Suppressor macrophage treated with lipopolysaccharide for 1 hour (primary cell): ENCODE measurements at regions not wholly inside any gene's neighbourhood (a gene's known extent, or its start where the extent isn't known, plus 50 kb on each side); places are given as distances from the start of the nearest gene placed in this dataset.

Source experiments
- DNase-seq, 3 donors: peaks; one replicate each; pipeline ENCODE4 v3.0.0-alpha.2; 2020 to 2022

DNA sequence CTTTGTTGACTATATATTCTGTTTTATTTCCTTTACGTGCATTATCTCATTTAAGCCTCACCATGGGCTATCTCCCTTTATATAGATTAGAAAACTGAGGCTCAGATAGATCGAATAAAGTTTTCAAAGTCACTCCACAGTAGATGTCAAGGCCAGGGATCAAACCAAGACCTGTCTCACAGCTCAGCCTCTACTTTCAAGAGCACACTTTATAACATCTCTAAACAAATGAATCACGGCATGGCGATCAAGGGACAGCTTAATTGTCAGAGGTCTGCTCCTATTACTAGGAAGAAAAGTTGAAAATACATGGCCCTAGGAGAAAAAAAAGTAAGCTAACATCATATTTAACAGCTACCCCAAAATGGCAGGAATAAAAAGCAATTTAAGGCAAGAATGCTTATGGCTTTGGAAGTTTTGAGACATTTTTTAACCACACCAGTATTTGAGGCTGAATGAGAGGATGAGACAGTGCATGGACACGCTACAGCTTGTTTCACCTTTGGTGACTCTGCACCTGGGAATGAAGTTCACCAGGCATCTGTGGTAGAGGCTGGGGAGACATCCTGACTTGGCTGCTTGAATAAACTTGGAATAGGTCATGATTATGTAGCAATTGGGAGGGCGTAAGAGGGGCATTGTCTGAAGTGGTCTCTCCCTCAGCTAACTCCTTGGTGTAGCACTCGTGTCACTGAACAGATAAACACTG is 486.8 kb upstream of the WWC1 start:
- DNase-seq, result no peak

DNA sequence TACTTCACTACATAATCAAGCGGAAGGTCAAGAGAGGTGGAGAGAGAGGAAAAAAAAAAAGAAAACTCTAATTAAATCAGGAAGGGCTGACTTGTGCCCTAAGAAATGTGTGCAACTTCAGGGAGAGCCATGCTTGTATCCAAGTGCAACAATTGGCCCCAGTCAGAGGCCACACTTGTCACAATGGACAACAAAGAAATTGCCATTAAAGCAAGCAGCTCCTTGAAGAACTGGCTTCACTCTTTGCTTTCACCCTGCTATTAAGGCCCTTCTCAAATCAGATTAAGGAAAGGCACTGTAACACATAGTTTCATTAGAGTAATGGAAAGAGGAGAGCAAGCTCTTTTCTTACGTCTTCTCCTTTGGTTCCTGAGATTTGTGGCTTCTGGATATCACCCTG is 480.9 kb upstream of the WWC1 start:
- no peak for DNase-seq

DNA sequence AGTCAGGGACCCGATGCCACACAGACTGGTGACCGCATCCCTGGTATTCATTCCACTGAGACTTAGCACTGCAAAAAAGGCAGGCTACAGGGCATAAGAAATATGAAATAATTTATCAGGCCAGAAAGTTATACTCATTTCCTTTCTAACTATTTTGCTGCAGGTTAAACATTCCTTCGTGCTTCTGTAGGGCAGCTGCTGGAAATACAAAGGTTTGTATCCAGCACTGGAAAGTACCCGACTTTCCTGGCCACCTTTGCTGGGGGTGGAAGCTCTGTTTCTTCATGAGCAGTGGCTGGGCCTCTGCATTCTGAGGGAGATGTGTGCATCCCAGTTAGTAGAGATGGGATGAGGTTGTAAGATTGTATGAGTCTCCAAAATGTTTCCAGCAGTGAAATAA is 478.6 kb upstream of the WWC1 start:
- DNase-seq, result no peak

DNA sequence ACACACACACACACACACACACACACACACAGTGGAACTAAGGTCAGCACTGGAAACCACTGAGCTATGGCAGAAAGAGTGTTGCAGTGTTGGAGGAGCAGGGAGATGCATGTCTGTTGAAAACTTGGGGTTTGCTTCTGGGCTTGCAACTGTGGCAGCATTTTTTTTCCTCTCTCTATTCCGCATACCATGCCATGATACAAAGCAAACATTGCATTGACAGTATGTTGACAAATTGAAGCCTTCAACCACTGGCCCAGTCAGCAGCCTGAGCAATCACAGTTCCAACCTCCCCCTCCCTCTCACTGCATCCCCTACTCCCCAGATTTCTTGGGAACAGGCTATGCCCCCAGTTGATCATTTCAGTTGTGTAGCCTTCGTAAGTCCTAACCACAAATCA is 478.1 kb upstream of the WWC1 start:
- DNase-seq, result no peak

DNA sequence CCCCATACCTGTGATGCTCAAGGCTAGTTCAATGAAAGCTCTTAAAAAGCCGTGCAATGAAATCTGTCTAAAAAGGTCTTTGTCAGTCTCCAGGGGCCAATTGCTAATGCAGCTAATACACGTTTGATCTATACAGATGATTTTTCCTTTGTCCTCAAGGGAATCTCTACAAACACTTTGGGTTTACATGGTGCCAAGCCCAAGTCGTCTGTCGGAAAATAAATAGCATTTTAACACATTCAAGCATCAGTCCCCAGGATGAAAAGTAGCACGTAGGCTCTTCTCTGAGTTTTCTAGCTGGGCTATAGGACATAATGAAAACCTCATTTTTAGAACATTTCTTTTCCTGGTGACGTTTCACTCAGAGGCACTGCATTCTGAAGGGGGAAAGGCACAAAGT is 477.4 kb upstream of the WWC1 start:
- DNase-seq, result no peak

DNA sequence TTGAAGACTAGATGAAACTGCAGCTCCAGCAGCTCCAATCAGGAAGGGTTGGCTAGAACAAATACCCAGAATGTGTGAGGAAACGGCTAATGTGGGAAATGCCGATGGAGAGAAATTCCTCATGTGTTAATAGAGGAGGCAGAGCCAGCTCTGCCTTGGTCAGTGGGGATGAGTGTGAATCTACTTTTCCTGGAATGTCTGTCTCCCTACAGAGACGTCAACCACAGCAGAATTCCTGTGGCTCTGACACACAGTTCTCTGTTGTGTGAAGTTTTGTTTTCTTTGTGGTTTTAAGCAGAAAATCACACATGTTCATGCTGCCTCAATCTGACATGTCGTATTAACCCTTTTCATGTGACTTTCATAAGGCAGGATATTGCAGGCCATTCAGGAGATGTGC is 476.6 kb upstream of the WWC1 start:
- no peak for DNase-seq

DNA sequence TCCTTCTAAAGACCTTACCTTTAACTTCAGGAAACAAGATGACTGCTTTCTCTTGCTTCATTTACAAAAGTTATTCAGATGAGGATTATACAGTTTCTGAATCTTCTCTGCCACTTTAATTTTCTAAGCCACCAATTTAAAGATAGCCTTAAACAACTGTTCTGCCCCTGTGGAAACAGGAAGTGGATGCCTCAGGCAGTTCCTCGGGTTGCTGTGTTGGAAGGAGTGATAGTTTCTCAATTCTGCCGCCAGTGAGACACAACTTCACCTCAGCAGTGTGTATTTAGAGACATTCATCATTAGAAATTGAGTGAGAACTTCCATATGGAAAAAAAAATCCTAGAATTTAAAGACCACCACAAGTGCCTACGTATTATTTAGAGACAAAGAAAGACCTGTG is 475.1 kb upstream of the WWC1 start:
- DNase-seq, result peak; percentile 37 to 62 (median 50)

DNA sequence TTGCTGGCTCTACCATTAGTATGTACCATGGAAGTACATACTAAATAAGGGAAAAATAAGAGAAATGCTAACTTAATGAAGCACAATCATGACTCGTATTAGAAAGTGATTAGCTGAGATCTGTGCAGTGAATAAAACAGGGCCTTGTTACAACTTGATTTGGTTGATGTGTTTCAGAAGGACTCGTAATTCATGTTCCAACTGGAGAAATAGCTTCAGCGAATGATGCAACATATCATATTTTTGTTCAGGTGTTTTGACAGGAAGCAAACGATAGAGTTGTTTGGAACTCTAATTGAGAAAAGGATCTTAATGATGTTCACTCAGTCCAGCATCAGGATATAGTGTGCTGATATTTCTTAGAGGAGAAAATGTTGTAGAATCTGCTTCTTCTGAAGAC is 474.6 kb upstream of the WWC1 start:
- DNase-seq, result no peak

DNA sequence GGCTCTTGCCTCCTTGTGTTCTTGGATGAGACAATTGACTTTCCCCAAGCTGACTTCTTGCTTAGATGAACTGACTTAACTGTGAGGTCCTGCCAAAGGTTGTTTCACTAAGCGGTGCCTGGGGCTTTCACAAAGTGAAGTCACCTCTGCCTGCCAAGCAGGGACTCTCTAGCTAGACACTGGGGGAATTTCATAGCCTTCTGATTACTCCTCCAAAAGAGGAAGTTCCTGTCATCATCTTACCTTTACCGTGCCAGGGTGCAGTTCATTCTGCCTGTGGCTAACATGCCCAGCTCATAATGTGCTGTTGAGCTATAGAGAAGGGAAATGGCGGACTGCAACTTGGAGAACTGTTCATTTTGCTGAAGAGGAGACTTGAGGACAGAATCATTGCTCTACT is 472.0 kb upstream of the WWC1 start:
- peak; percentile 16 to 42 (median 34) for DNase-seq

DNA sequence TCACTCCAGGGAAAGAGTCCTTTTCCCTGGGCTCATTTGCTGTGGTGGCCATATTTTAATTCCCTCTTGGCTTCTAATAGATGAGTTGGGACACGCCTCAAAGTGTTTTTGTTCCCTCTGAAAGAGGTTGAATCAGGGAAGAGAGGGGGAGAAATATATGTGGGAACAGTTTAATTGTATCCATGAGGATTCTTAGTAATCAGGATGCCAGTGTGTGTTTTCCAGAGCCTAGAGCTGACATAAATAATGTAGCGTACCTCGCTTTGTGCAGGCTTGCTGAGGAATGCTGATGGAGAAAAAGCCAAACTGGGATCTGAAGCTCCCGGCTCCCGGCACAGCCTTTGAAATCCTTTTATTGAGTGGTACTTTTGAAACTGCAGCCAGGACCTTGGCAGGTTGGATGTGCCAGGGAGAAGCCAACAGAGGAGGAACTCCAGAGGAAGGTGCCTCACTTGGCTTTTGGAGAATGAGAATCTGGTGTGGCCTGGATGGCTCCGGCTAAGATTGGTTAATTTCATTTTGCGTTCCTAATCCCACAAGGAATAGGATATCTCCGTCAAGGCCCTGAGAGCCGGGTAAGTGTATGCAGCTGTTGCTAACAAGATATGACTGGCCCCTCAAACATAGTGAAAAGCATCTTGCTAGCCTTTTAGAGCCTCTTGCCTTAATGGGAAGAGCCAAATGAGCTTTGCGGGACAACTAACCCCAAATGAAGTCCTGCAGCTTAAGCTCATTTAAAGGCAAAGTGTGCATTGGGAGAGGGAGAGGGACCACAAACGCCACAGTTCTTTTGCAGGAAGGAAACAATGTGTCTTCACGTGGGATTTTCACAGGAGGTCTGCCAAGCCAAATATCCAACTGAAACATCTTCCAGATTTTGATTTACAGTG is 471.1 kb upstream of the WWC1 start:
- no peak for DNase-seq

DNA sequence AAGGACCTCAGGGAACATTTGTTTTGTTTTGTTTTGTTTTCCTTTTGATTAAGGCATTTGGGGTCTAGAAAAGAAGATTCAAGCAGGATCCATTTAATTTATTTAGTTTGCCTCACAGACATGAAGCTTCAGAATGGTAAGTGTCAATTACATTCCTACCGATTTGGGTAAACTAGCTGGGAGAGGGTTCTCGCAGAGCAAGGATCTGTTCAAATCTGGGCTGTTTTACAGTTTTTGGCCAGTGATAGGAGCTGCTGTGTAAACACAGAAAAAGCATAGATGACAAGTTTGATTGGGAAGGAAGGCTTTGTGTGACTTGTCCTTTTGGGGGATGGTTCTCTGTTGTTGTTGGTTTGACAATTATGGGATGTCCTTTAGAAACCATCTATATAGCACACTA is 470.3 kb upstream of the WWC1 start:
- no peak for DNase-seq

DNA sequence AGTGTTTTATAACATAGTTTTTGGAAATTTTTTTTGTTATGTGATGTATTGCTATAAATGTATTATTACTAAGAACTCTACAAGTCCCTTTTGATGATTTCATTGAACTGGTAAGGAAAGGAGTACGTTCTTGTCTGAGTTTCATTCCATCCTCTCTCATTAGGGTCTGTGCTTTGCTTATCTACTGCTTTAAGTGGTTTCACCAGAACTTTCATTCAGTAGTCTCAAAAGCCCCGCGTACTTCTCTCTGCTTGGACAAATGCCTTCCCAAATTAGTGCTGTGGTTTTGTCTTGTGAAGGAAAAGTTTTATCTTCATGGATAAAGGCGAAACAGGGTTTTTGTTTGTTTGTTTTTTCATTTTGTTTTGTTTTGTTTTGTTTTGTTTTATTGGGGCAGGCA is 469.8 kb upstream of the WWC1 start:
- DNase-seq, result no peak

DNA sequence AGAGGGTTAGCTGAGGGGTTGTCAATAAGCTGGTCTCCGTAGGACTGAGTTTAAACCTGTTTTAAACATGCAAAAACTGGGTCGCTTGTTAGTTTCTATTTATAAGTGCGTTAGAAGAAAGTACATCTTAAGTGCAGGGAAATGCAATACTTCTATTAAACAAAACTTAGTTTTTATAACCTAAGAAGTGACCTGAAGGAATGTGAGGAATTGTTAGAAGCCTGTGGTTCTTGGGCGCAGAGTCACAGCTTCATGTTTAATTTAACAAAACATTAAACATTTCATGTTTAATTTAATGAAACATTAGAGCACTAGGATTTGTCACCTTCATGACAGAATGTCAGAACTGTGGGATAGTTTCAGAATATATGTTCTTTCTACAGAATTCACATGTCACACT is 469.2 kb upstream of the WWC1 start:
- no peak for DNase-seq

DNA sequence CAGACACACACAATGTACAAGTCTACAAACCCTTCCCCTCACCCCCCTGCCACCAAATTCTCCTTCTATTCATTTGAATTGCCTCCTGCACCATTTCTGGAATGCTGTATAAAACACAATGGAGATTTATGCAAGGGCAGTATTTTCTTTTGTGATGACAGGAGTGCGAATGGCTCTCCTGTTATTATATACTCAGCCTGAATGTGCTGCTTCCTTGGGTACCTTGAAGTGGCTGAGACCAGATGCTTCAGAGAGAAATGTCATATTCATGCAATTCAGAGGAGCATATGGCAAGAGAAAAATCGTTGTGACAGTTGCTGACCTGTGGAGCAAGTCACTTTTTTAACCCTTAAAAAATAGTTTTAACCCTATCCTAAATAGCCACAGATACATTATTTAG is 468.0 kb upstream of the WWC1 start:
- no peak for DNase-seq

DNA sequence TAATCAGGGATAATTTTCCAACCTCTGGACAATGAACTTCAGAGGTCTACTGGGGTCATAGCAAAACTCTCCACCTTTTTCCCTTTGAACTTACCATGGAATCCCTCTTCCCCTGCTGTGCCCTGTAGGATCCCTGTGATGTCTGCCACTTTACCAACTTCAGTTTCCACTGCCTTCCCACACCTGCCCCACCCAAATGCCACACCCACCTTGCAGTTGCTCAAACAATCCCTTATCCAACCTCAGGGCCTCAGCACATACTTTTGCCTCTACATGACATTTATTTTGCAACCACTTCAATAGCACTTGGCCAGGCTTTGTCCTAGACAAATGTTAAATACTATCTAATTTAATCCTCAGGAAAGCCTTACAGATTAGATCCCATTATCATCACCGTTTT is 463.7 kb upstream of the WWC1 start:
- DNase-seq, result no peak

DNA sequence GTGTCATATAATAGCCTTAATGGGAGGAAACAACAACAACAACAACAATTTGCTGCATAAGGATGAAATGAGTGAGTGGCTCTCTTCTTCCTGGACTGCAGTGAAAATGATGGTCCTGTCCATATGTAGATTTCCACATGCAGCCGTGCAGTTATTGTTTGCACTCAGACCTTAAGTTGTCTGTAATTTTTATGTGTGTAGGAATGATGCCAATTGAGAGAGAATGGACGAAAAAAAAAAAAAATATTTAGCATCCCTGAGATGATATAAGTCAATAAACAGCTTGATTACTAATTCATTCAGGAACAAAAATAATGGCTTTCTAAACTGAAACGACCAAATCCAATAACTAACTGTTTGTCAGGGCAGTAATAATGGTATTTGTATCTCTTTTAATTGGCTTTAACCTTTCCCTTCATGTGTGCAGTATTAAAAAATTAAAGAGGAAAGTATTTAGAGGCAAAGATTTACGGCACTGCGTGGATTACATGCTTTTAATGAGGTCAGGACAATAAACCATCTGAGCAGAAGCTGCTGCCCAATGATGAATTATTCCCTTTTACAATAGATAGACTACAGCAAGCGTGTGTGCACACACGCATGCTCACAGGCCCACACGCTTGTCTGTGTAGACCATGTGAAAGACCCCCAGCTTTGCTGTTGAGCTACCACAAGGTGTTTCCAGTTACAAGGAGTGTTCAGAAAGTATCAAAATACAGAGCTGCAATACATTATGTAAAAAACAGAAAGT is 459.5 kb upstream of the WWC1 start:
- DNase-seq, result no peak

DNA sequence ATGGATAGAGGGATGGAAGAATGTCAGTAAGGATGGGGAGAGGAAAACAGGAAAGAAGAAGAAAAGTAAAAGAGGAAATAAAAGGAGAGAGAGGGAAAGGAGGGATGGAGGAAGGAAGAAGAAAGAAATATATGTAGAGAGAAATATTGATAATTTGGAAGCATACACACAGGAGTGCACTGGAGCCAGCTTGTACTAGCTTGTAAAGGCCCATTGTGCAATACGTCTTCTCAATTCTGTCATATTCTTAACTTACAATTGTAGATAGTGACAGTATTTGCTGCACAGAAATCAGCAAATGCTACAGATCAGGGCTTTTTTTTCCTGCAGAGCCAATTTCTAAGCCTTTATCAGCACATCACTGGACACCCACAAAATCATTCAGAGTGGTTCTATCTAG is 458.8 kb upstream of the WWC1 start:
- DNase-seq, result no peak

DNA sequence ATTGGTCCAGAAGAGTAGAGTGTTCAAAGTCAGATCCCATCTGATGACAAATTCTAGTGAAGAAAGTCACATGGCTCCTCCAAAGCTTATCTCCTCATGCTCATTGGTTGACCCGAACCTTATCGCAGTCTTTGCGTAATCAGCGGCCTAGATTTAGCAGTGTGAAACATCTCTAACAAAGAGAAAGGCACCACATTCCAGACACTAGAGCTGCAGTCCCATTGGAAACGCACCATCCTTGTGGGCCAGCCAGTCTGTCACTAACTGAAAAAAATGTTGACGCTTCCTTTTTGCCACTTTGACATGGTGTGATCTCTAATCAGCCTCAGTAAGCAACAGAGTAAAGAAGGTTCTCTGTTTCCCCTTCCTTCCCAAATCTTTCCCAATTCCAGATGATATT is 458.0 kb upstream of the WWC1 start:
- DNase-seq, result no peak

DNA sequence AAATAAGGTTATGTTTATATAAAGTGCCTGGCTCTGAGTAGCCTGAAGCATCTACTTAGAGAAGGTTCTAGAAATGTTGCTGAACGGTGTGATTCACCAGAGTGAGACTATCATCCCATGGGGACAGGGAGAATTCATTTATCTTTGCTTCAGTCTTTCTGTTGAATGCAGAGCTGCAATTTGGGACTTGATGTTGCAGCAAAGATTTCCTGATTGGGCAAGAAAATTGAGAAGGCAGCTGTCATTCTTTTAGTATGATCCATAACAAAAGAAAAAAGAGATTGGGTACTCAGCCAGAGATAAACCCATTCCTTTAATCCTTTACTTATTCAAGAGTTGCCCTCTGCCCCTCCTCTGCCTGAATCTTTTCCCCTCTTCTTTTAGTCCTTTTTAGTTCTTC is 456.3 kb upstream of the WWC1 start:
- DNase-seq, result no peak

DNA sequence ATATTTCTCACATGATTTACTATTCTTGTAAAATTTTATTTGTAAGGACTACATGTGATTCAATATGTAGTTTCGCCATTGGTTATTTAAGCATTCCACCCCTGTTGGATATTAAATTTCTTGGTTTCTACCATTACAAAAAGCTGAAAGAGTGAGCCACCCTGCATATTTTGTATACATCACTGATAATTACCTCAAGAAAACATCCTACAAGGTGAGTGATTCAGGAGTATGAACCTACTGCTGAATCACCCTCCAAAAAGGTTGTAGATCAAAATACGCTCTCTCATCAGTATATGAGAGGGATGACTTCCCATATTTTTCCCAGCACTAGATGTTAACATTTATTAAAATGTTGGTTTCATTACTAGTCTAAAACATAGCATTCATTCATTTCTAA is 454.3 kb upstream of the WWC1 start:
- no peak for DNase-seq

DNA sequence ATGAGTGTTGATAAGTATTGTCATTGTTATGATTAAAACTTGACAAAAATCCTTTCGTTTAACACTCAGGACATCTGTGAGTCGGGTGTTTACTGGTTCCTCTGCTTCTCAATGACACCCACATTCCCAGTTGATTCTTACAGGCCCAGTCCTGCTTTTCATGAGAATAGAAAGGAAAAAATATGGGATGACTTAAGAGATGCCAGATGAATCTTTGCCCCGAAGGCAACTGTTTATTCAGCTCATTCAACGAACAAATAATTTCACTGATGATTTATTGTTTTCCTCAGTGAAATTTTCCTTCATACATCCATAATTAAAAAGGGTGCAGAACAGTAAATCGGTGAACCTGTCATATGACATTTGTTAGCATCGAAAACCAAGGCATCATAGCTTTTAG is 452.4 kb upstream of the WWC1 start:
- DNase-seq, result no peak

DNA sequence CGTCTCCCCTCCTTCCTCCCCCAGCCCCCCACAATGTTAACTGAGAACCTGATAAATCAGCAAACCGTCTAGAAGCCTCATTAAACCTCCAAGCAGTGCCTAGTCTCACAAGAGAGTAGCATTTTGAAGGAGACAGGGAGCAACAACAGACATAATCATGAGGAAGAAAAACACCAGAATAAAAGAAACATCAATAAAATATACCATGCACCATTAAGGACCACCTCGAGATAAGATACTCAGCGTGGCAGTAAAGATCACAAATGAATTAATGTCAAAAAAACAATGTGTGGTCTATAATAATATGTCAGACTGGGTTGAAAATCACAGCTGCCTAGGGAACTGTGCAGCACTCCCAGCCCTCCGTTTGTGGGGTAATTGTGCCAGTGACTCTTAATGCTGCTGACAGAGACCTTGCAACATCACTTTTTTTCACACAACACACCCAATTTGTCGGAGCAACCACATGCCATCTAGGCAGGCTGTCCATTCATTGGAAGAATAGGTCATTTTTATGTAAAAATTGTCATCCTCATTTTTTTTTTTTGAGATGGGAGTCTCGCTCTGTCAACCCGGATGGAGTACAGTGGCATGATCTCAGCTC is 450.8 kb upstream of the WWC1 start:
- no peak for DNase-seq

DNA sequence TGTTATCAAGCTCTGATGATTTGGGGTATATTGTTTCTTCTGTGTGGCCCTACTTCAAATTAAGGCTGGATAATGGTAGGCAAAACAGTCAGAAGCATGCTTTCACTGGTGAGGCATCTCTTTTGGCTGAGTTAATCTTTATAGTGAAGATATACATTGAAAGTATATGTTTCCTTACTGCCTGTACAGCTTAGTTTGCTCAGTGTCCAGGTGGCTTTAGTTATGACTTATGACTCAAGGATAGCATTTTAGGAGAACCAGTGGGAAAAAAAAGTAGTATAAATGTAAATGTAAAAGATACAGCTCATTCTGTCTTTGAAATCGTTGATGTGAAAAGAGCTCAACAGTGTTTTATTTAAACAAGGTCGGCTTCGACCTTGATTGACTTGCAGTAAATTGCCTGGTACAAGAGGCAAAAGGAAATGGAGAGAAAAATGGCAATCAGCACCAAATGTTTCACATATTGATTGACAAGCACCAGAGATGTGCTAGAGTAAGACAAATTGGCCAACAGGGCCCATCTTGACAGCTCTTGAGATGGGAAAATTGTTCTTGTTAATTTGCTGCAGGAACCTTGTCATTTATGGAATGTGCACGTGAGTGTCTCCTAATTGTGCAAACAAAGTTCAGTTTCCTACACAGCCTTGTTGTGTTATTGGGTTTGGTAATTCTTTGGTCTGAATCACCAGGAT is 447.4 kb upstream of the WWC1 start:
- no peak for DNase-seq
